NCI-H2081 treated with DMSO at 0.1 percent for 48 hours (cell line): ENCODE measurements at regions not wholly inside any gene's neighbourhood (a gene's known extent, or its start where the extent isn't known, plus 50 kb on each side); places are given as distances from the start of the nearest gene placed in this dataset.
"Not testable (repeated sequence)": the region's sequence is repeated elsewhere in the genome, so short reads cannot be mapped to it uniquely, and the experiment has no call there.

Experiments used
- DNase-seq: peaks from one replicate; lab custom pipeline; 2025; lab: John Stamatoyannopoulos, UW

DNA sequence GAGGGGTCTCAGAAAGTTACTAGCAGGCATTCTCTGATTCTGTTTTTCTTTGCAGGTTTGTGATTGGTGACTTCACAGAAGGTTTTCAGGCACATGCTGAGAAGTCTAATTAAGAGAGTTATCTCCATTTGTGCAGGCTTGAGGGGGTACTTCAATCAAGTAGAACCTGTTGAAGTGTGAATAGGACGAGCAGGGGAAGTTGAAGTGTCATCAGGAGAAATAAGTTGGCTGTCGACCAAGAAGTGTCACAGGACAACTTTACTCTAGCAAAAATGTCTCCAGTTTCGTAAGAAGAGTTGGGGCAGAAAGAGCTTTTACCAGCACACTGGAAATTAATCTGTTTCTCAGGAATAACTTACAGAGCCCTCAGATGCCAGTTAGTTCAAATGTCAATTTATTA, 576.5 kb upstream of the SLITRK5 start:
- no peak for DNase-seq

DNA sequence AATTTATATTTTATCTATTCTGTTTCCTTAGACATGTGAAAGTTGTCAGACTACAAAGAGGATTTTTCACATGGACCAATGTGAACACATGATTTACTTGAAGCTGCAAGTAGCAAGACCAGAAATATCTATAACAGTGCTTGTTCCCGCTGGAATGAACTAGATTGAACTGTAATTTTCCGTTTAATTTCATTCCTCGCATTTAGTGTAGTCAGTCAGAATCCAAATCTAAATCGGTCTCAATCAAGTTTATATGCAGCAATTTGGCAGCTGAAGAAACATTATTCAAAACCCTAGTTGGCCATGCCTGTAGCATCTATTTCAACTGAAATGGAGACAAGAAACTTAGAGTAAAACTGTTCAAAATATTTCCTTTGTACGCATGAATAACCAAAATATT, 570.7 kb upstream of the SLITRK5 start:
- DNase-seq, result no peak

DNA sequence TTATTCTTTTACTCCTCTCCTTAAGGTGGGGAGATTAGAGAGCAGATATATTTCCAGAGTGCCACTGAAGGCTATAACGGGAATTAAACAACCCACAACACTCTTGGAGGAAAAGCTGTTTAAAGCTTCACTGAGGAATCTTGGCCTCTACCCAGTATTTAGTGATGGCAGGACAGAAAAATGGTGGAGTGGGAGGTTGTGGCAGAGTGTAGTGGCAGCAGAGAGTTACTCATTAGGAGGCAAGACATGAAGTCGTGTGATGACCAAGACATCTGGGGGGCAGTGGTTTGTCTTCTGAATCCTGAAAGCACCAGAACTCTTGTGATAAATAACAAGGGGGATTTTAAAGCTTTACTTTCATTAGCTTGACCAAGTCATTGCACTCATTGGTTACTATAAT, 563.5 kb upstream of the SLITRK5 start:
- no peak for DNase-seq

DNA sequence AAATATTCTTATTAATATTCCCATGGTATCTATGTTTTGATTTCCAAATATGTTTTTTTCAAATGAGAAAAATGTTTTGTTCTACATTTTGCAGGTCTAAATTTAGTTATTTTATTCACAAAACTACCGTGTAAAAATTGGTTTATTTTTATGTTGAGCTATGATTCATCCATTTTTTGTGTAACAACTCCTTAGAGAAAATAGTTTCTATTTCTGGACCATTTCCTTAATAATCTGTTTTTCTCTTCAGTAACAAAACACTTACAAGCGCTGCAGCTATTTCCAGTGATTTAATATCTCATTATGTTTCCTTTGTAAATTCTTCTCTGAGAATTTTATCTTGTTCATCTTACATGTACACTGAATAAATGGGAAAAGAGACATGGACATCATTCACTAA, 550.7 kb upstream of the SLITRK5 start:
- no peak for DNase-seq

DNA sequence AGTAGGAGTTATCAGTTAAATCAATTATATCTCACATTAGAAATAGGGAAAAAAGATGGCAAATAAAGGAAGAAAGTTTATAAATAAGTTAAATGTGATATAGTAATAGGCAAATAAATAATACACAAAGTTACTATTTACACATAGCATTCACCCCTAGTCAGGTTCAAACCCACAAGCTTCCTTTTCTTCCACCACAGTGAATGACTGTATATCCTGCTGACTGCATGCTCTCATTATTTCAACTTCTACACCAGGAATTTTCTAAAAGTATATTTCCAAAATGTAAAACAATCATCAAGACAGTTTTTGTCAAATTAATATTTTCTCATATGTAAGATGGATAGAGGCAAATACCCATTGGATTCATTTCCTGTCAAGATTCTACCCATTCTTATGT, 548.6 kb upstream of the SLITRK5 start:
- DNase-seq, result no peak

DNA sequence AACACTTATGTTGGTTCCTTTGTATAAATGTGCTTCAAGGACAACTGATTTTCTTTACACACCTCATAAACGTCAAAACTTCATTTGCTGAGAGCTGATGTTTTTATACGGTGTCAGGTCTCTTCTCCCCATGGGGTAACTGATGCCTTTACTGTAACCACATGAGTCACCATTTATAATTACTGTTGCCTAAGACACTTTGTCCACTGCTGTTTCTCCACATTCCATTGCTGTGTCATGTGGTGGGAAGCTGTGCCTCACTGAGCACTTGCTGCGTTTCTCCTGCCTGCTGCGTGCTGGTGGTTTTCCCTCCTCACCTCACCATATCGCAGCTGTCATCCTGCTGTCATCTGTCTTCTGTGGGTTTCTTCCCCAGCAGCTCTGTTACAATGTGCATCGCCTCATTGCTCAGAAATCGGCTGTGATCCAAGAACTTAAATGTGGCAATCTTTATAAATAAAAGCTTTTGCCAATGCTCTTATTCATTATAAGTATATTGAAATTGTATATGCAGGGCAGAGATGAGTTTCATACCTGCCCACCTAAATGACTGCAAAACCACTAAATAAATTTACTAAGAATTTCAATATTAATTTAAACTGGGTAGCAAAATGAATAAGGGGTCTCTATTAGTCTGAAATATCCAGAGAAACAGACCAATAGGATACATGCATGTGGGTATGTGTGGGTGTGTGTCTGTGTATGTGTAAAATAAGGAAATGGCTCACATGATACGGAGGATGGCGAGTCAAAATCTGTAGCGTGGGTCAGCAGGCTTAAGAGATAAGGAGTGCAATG, 547.0 kb upstream of the SLITRK5 start:
- no peak for DNase-seq

DNA sequence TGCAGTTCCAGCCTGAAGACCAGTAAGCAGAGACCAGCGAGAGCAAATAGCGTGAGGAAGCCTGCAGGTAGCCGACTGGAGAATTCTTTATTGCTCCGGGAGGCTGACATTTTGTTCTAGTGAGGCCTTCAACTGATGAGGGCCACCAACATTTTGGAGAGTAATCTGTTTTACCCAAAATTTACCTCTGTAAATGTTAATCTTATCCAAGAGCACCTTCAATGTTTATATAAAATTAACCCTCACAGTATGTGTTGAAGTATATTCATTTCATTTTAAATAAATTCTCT, 546.4 kb upstream of the SLITRK5 start:
- no peak for DNase-seq

DNA sequence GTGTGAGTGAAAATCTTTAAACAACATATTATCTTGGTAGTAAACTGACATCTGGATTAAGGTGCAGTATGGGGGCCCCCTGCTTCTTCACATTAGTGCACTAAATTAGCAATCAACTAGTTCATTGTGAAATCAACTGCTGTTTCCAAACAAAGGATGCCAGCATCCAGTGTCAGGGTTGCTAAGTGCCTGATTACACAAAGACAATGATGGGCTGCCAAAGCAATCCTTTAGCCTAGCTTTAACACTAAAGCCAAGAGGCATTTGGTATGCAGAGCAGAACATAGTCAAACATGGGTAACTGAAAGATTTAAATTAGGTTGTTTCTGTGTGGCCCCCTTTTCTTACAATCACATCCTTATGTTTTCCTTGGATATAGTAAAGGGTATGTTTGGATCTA, 543.1 kb upstream of the SLITRK5 start:
- DNase-seq, result peak; percentile 48

DNA sequence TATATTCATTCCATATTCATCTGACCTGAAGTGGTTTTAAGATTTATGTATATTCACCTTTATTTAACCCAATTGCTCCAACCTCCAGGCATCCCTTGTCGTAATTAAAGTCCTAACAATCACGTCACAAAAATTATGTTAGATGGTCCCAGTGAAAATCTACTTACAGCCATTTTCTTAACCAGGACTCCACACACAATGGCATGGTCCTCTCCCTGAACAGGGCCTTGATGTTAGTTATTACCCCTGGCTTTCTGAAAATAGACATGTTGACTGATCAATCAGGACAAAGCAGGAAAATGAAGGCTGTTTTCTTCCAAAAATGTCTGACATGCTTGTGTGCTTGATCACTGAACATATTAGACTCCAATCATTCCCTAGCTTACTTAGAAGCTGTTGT, 542.7 kb upstream of the SLITRK5 start:
- DNase-seq, result no peak

DNA sequence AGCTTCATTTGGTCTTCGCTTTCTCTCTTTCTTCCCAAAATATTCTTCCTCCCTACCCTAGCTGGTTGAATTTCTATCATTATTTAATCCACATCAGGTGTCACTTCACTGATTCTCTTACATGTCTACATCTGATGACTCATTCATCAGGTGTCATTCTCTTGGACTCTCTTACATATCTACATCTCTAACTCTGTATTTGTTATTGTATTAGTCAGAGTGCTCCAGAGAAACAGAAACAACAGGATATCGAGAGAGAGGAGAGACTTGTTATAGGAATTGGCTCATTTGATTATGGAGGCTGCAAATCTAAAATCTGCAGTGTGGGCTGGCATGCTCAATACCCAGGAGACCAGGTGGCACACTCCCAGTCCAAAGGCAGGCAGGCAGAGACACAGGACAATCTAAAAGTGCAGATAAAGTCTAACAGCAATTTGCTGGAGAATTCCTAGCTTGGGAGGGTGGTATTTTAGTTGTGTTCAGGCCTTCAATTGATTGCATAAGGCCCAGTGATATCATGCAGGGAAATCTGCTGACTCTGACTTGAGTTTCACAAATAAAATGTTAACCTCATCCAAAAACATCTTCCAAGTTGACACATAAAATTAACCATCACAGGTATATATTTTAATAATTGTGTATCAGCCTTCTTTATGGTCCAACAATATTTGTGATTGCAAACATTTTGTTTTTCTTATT, 541.4 kb upstream of the SLITRK5 start:
- DNase-seq, result no peak

DNA sequence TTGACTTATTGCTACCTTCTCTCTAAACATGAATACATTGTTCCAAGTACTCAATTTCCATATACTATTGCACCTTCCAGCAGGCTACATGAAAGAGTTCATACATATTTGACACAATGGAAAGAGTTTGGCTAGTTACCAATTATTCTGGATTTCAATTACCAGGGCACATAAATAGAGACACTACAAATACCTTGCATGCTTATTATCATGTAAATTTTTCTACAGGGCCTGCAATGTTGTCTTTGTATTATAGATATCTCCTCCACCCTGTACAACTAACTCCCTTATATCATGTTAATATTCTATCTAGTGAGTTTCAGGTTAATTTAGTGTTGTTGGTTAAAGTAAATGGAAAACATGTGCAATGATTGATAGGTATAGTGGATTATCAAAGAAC, 540.7 kb upstream of the SLITRK5 start:
- no peak for DNase-seq

DNA sequence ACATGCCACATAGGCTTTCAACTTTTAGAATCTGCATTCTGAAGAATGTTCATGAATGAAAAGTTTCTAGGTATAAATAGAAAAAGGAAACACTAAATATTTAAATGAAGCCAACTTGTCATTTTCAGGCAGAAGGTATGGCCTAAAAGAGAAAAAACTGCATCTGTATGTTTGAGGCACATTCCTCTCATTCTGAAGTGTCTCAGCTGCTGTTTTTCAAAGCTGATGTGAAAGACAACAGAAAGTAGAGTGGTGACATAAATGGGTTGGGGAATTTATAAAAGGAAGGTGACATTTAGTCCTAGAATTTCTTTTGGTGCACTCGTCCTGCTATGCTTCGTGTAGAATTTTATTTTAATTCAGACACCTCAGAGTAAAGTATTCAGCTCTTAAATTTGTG, 539.6 kb upstream of the SLITRK5 start:
- DNase-seq, result no peak

DNA sequence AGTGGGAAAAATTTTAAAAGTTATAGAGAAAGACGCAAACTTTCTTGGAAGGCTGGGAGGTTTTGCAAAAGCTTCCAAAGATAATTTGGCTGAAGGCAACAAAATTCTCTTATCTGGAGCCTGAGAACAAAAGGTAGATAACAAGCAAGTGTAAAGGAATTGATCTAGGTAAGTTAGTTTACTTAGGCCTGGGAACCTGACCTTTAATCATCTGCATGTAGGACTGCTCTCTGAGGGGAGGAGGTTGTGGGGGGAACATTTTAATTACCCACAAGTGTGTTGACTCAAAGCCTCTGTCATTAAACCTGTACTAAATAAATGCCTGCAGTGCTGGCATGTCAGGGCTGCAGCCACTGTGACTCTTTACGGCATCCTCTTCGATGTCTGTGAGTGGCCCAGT, 532.3 kb upstream of the SLITRK5 start:
- DNase-seq, result no peak

DNA sequence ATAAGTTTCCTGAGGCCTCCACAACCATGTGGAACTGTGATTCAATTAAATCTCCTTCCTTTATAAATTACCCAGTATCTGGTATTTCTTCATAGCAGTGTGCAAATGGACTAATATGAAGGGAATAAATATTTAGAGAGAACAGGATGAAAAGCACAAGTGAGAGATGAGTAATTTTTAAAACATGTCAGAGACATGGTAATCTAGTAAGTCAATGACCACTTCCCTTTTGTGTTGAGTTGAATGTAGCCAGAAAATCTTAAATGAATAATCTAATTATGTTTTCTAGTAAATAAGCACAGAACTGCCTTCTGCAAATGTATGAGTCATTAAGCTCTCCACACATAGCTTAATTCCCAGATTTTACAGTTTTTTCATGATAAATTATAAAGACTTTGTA, 524.1 kb upstream of the SLITRK5 start:
- no peak for DNase-seq

DNA sequence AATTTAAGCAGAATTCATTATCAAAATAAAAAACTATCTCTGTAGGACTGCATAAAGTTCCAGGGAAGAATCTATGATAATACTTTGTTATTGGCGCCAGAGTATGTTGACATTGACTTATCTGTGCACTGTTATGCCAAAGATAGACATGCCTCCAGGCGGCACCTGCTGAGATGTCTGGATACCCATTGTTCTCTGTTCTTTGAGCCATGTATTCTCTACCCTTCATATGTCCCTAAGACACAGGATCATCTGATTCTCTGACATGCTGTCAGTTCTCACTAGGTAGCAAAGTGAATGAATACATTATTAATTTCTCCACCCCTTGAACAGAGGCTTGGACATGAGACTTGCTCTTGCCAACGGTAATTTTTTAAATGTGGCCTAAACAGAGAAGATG, 517.8 kb upstream of the SLITRK5 start:
- no peak for DNase-seq

DNA sequence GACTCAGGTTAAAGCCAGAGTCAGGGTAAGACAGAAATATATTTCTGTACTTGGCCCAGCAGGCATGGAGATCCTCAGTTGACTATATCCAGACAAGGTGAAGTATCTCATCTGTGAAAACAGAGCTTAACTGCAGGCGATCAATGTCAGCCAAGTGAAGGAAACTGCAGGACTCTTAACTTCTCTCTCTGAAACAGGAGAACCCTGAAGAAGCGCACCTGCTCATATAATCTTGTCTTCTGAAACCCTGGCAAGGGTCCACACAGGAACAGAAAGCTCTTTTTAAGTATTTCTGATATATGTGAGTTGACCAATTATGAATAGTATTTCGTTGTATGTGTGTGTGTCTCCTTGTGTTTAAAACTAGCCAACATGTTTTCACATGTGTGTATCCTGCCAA, 504.8 kb upstream of the SLITRK5 start:
- no peak for DNase-seq

DNA sequence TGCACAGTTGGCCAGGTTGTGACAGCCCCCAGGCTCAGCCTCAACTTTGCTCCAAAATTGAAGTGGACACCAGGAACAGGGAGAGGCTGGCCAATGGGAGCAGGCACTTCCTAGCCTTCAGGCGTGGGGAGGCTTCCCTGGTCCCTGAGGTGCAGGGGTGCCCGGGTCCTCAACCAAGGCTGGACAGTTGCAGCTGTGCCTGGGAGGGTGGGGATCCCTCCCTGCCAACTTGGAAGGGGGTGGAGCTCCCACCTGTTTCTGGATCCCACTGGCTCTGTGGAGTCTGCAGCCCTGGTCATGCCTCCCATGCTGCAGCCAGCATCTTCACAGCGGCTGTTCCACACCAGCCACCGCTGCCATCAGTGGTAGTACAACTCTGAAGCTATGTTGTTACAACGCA, 502.8 kb upstream of the SLITRK5 start:
- no peak for DNase-seq

DNA sequence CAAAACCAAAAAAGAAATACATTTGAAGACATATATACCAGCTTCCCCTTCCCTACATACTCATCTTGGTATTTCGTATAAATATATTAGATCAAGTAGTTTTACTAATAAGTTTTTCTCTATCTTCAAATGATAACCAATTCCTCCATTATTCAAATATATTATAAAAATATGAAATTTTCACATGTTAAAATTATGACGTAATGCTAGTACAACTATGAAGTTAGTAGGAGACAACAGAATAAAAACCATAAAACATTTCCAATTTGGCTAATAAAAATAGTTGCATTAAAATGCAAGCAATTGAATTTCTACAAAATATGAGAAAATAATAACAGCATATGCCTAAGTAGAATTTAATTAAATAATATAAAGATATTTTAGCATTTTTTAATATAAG, 501.8 kb upstream of the SLITRK5 start:
- no peak for DNase-seq

DNA sequence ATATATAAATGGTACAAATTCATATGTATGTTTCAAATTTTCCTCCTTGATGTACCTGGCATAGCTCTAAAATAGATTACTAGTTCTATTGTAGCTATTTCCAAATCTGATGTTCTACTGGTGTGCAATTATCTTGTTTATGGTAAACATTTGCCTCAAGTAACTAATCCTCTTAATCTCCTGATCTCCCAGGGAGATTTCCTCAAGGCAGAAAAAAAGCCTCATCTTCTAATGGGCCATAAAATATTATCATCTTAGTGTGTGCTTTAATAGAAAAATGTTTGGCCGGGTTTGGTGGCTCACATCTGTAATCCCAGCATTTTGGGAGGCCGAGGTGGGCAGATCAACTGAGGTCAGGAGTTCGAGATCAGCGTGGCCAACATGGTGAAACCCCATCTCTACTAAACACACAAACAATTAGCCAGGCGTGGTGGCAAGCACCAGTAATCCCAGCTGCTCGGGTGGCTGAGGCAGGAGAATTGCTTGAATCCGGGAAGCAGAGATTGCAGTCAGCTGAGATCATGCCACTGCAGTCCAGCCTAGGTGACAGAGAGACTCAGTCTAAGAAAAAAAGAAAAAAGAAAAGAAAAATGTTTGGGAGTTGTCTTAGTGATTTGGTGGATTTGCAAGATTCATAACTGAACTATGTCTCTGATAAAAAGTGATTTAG, 498.9 kb upstream of the SLITRK5 start:
- no peak for DNase-seq

DNA sequence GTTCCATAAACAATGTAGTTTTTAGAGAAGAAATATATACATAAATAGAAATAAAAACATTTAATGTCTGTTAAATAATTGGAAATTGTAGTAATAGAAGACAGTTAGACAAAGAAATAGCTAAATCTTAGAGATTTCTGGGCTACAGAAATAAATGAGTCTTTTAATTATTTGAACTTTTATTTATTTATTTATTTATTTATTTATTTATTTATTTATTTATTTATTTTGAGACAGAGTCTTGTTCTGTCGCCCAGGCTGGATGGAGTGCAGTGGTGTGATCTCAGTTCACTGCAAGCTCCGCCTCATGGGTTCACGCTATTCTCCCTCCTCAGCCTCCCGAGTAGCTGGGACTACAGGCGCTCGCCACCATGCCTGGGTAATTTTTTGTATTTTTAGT, 486.0 kb upstream of the SLITRK5 start:
- not testable (repeated sequence) for DNase-seq

DNA sequence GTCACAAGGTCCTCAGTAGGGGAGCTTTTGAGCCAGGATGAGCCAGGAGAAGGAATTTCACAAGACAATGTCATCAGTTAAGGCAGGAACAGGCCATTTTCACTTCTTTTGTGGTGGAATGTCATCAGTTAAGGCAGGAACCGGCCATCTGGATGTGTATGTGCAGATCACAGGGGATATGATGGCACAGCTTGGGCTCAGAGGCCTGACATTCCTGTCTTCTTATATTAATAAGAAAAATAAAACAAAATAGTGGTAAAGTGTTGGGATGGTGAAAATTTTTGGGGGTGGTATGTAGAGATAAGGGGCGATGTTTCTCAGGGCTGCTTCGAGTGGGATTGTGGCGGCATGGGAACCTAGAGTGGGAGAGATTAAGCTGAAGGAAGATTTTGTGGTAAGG, 484.5 kb upstream of the SLITRK5 start:
- DNase-seq, result not testable (repeated sequence)

DNA sequence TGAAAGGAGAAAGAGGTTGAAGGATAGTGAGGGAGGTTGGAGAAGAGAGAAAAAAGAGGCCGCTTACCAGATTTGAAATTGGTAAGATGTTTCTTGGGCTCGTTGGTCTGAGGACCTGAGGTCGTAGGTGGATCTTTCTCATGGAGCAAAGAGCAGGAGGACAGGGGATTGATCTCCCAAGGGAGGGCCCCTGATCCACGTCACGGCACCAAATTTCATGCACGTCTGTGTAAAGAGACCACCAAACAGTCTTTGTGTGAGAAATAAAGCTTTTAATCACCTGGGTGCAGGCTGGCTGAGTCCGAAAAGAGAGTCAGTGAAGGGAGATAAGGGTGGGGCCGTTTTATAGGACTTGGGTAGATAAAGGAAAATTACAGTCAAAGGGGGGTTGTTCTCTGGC, 479.7 kb upstream of the SLITRK5 start:
- DNase-seq, result not testable (repeated sequence)

DNA sequence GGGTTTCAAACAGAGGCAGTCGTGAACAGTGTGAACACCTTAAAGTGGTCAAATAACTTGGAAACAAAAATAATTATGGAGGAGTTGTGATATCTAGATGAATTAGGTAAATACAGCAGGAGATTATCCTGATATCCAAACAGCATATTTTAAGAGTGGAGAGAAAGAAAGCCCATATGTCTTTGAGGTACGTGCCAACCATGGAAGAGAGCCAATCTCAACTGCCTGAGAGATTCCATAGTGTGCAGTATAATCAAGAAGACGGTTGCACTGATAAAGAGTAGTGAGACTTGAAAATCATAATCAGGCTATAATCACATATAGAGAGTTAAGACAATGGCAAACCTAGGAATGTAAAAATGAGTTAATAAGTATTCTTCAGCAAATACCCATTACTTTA, 472.8 kb upstream of the SLITRK5 start:
- no peak for DNase-seq

DNA sequence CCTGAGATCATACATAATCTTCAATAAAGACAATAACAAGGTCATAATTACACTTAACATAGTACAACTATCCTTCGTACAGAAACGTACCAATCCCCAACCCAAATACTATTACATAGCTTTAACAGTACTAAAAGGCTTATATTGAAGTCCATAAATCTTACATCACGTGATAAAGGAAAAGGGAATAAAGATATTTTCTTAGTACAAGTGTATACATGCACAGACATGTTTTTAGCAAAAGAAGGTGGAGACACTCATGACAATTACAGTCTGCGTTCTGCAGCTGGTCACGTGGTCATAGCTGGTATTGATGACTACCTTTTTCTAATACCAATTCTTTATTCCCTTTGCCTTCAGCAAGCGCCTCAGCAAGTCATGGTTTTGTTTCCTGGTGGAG, 464.5 kb upstream of the SLITRK5 start:
- no peak for DNase-seq
